HCT116 (cell line): ENCODE measurements at regions not wholly inside any gene's neighbourhood (a gene's known extent, or its start where the extent isn't known, plus 50 kb on each side); places are given as distances from the start of the nearest gene placed in this dataset.
A peak's percentile ranks its signal among the peaks of the same experiment; 100 is the strongest.

Experiments
- ATAC-seq: fragments of 200-7000 bp; cut with Tn5 transposase; 2 replicates; pipeline ENCODE4 v1.9.1; 2020; ENCODE audit warnings: mild to moderate bottlenecking, moderate library complexity
- BruUV-seq: library from RNA; stranded (reverse); fragments of 400-500 nt; replicated peaks from 2 replicates; lab custom pipeline; 2021; lab: Mats Ljungman, UMichigan
- CTCF ChIA-PET: fragments of 300-600 bp; sonication (Branson Sonifier 250); formaldehyde crosslinking; loops from one replicate; lab custom pipeline; 2021; ENCODE audit warnings: antibody characterized with exemption; lab: Charles Lee
- POLR2A ChIA-PET: fragments of 300-600, 350-600 bp; sonication (Branson Sonifier 250); formaldehyde crosslinking; loops from one replicate; lab custom pipeline; 2021; ENCODE audit warnings: antibody characterized with exemption; lab: Charles Lee
- RAD21 ChIA-PET, 2 experiments: fragments of 300-600 bp; sonication (Branson Sonifier 250); formaldehyde crosslinking; loops; one replicate each; lab custom pipeline; 2023; ENCODE audit warnings: low total read pairs in 2 of 2; ENCODE audit not compliant: uncharacterized antibody in 2 of 2, unreplicated experiment in 2 of 2, low non-redundant PET in 1 of 2; lab: Charles Lee
- DNase-seq: peaks from one replicate; pipeline ENCODE4 v3.0.0-alpha.2; 2010; ENCODE audit warnings: low read depth, low spot score
- H2AFZ ChIP-seq: fragments of 200-600 bp; shearing (Covaris generic), sonication (generic); 2 replicates; pipeline ENCODE4 v1.6.1; 2017; ENCODE audit warnings: low read depth, mixed run types, mixed read lengths, antibody characterized with exemption, low read length; ENCODE audit not compliant: poor library complexity, severe bottlenecking
- H3K27ac ChIP-seq: 2 replicates; pipeline ENCODE4 v1.5.1; 2012; ENCODE audit warnings: low read depth, low read length
- H3K27me3 ChIP-seq: fragments of 200-600 bp; sonication (generic); 2 replicates; pipeline ENCODE4 v1.6.1; 2016; ENCODE audit warnings: mixed run types, low read length, mixed read lengths; ENCODE audit not compliant: insufficient read depth
- H3K36me3 ChIP-seq, 2 experiments: fragments of 200-500 bp in 1 of 2; fragments of 200-600 bp in 1 of 2; sonication (Bioruptor generic) in 1 of 2; sonication (generic) in 1 of 2; 2 replicates each; pipeline versions ENCODE4 v1.5.1 to v1.6.1; 2014 to 2016; ENCODE audit warnings: low read length in 2 of 2, inconsistent platforms in 1 of 2, mixed read lengths in 1 of 2, mixed run types in 1 of 2; ENCODE audit not compliant: insufficient read depth in 2 of 2, control insufficient read depth in 1 of 2
- H3K4me1 ChIP-seq, 2 experiments: fragments of 200-600 bp in 1 of 2; sonication (generic) in 1 of 2; 2 replicates each; pipeline versions ENCODE4 v1.5.1 to v1.6.1; 2012 to 2017; ENCODE audit warnings: low read length in 2 of 2, inconsistent platforms in 1 of 2, mild to moderate bottlenecking in 1 of 2, mixed read lengths in 1 of 2, mixed run types in 1 of 2, moderate library complexity in 1 of 2; ENCODE audit not compliant: insufficient read depth in 2 of 2, control insufficient read depth in 1 of 2
- H3K4me2 ChIP-seq: fragments of 200-600 bp; sonication (generic); 2 replicates; pipeline ENCODE4 v1.6.1; 2017; ENCODE audit warnings: mixed run types, low read length, mixed read lengths
- H3K4me3 ChIP-seq, 2 experiments: fragments of 200-600 bp in 1 of 2; sonication (generic) in 1 of 2; replicated peaks in 1 of 2; 2 replicates each; pipeline ENCODE4 v1.5.1; 2011 to 2016; ENCODE audit warnings: low read length in 2 of 2, control low read depth in 1 of 2, low read depth in 1 of 2, mild to moderate bottlenecking in 1 of 2, mixed read lengths in 1 of 2, mixed run types in 1 of 2
- H3K79me2 ChIP-seq: fragments of 200-600 bp; sonication (generic); 2 replicates; pipeline ENCODE4 v1.6.1; 2017; ENCODE audit warnings: mild to moderate bottlenecking, mixed run types, low read length, moderate library complexity, mixed read lengths; ENCODE audit not compliant: insufficient read depth
- H3K9ac ChIP-seq: fragments of 200-600 bp; sonication (generic); 2 replicates; pipeline ENCODE4 v1.6.1; 2016; ENCODE audit warnings: low read length, mixed read lengths
- H3K9me2 ChIP-seq: fragments of 200-600 bp; sonication (generic), shearing (Covaris generic); 2 replicates; pipeline ENCODE4 v1.6.1; 2017; ENCODE audit warnings: mixed run types, mild to moderate bottlenecking, moderate library complexity; ENCODE audit not compliant: insufficient read depth
- H3K9me3 ChIP-seq, 2 experiments: fragments of 200-500 bp in 1 of 2; fragments of 200-600 bp in 1 of 2; sonication (Bioruptor generic) in 1 of 2; sonication (generic) in 1 of 2; 2 replicates each; pipeline ENCODE4 v1.6.1; 2014 to 2017; ENCODE audit warnings: low read length in 2 of 2, mixed read lengths in 2 of 2, inconsistent platforms in 1 of 2, low read depth in 1 of 2, mild to moderate bottlenecking in 1 of 2, mixed run types in 1 of 2, moderate library complexity in 1 of 2; ENCODE audit not compliant: control insufficient read depth in 1 of 2, insufficient read depth in 1 of 2
- H4K20me1 ChIP-seq: fragments of 200-600 bp; sonication (generic), shearing (Covaris generic); 2 replicates; pipeline ENCODE4 v1.6.1; 2017; ENCODE audit warnings: mixed run types, mild to moderate bottlenecking, moderate library complexity; ENCODE audit not compliant: insufficient read depth
- RAD21 ChIP-seq: IDR thresholded peaks from 2 replicates; pipeline ENCODE4 v1.6.1; 2012; ENCODE audit warnings: low read depth, mild to moderate bottlenecking
- intact Hi-C: fragments of 100-400 bp; cut with micrococcal nuclease; formaldehyde crosslinking; loops from 2 replicates; pipeline ENCODE4 v1.10.0; 2022
- TF ChIP-seq, protein P1 (sequence below), 3 experiments: fragments of 200-600 bp in 1 of 3; sonication (generic) in 1 of 3; IDR thresholded peaks in 2 of 3; conservative IDR thresholded peaks in 1 of 3; 2 replicates each; pipeline ENCODE4 v1.5.1; 2012 to 2017; ENCODE audit warnings: low read depth in 2 of 3, low read length in 2 of 3, antibody characterized with exemption in 1 of 3, borderline replicate concordance in 1 of 3, control low read depth in 1 of 3, mild to moderate bottlenecking in 1 of 3, mixed read lengths in 1 of 3, mixed run types in 1 of 3, moderate library complexity in 1 of 3; ENCODE audit not compliant: insufficient read depth in 1 of 3

DNA sequence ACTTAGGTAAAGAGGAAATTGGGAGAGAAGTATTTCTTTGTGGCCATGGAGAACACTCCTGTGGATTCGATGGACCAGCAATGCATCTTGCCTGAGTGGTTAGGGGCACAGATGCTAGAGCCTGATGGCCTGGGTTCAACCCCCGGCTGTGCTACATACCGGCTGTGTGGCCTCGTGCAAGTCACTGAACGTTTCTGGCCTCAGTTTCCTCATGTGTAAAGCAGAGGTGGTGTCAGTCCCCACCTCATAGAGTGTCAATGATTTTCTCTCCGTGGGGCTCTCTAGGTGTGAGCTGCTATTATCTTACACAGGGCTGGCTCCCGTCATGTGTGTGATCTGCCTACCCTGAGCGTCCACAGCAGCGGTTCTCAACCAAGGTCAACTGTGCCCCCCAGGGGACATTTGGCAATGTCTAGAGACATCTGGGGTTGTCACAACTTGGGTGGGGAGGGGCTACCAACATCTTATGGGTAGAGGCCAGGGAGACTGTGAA lies 50.0 kb upstream of the PTPN1 start:
- DNase-seq = no peak
- Histone ChIP-seq H3K27me3 (no peaks in the 10 kb centered on the region), H3K4me3 (no peak overlapping the region), H3K4me2 (peak overlapping the region; percentile 56; the same call in 1 of the 2 replicates), H3K27ac (peak overlapping the region; percentile 10; the same call in 1 of the 2 replicates), H3K9me2 (no peaks in the 10 kb centered on the region), H4K20me1 (no peaks in the 10 kb centered on the region), H3K36me3 (no peaks in the 10 kb centered on the region), H3K9me3 (no peaks in the 10 kb centered on the region), H2AFZ (peak overlapping the region; percentile 97), H3K79me2 (no peaks in the 10 kb centered on the region), H3K9ac (no peak overlapping the region), H3K4me1 (peaks cover 4 to 24% of the 10 kb centered on the region in 2 experiments; a peak in 3 of 4 replicates)
- intact Hi-C loops = loop anchor here (1.0 to 10.0 kb wide), 6 partner anchors 60 to 485 kb away; no protein-coding TSS in a partner anchor
- no TSS peak for BruUV-seq
- POLR2A ChIA-PET = no interaction called here
- RAD21 ChIA-PET = interaction anchor here in 1 of 2 experiments (0.6 kb wide), 1 partner anchor 1279 kb away, joined by 3 read pairs; no protein-coding TSS in a partner anchor
- no peak for TF ChIP-seq RAD21
- TF ChIP-seq, protein P1, sequence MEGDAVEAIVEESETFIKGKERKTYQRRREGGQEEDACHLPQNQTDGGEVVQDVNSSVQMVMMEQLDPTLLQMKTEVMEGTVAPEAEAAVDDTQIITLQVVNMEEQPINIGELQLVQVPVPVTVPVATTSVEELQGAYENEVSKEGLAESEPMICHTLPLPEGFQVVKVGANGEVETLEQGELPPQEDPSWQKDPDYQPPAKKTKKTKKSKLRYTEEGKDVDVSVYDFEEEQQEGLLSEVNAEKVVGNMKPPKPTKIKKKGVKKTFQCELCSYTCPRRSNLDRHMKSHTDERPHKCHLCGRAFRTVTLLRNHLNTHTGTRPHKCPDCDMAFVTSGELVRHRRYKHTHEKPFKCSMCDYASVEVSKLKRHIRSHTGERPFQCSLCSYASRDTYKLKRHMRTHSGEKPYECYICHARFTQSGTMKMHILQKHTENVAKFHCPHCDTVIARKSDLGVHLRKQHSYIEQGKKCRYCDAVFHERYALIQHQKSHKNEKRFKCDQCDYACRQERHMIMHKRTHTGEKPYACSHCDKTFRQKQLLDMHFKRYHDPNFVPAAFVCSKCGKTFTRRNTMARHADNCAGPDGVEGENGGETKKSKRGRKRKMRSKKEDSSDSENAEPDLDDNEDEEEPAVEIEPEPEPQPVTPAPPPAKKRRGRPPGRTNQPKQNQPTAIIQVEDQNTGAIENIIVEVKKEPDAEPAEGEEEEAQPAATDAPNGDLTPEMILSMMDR (IDR thresholded peaks at IDR 0.05 in 2 of 3, conservative IDR thresholded peaks at IDR 0.05 in 1 of 3; ENCODE audit: borderline replicate concordance in 1 of 3, insufficient read depth in 1 of 3, low read depth in 2 of 3, low read length in 2 of 3) = no peak
- no peak for ATAC-seq
- CTCF ChIA-PET = interaction anchor here (0.9 kb wide), 1 partner anchor 273 kb away, joined by 6 read pairs; no protein-coding TSS in a partner anchor
